ENCODE measurements at regions not wholly inside any gene's neighbourhood (a gene's known extent, or its start where the extent isn't known, plus 50 kb on each side); places are given as distances from the start of the nearest gene placed in this dataset.

DNA sequence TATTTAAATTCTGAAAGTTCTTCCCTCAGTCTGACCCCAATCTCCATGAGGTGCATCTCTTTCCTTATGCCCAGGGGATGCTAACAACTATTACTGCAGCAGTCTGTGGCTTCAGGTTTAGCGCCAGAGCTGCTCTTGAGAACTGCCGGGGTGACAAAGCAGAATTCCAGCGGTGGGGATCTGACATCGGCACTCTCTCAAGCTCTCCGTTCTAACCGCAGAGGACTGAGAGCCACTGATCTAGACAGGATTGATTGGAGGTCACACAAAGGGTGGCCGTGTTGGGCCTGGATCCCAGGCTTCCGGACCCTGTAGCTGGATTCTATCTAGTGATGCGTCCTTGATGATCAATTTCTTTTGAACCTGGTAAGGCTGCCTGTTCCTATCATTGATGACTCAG, 155.6 kb upstream of the TMEM132C start:
- H3K4me3 ChIP-seq (replicated peaks in 1 of 3; ENCODE audit: insufficient read depth in 1 of 3, low read depth in 1 of 3, low read length in 3 of 3): no peak overlapping the region
- dilution Hi-C loops (cut with MboI; ENCODE audit: extremely low pct_ligation_motif_present, low sequenced_read_pairs) (no loop called here), intact Hi-C loops (cut with micrococcal nuclease) (no loop called here)
- no peaks in the 10 kb centered on the region for H3K4me1 ChIP-seq (ENCODE audit: control insufficient read depth, extremely low read depth, insufficient read depth, low read length)
- H3K36me3 ChIP-seq (ENCODE audit: control insufficient read depth in 2 of 2, extremely low read depth in 1 of 2, insufficient read depth in 2 of 2, low read length in 2 of 2): no peaks in the 10 kb centered on the region
- no peaks in the 10 kb centered on the region for H3K9me3 ChIP-seq (replicated peaks; ENCODE audit: control insufficient read depth, insufficient read depth, low read length)
- H3K9ac ChIP-seq (replicated peaks; ENCODE audit: extremely low read depth, insufficient read depth, low read length): no peak overlapping the region
- TF ChIP-seq JUN (IDR thresholded peaks at IDR 0.05; ENCODE audit: borderline replicate concordance, insufficient read depth, insufficient read length, low read depth): no peak
- no peak for TF ChIP-seq FOS (IDR thresholded peaks at IDR 0.05; ENCODE audit: borderline replicate concordance, insufficient read depth, low read length)
- TF ChIP-seq GATA2 (IDR thresholded peaks at IDR 0.05; ENCODE audit: insufficient read depth, insufficient read length, low read depth, low read length): no peak
- no peak for TF ChIP-seq POLR2AphosphoS5 (IDR thresholded peaks at IDR 0.05; ENCODE audit: insufficient read depth, low read depth, low read length)
- TF ChIP-seq, protein P1, sequence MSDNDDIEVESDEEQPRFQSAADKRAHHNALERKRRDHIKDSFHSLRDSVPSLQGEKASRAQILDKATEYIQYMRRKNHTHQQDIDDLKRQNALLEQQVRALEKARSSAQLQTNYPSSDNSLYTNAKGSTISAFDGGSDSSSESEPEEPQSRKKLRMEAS (IDR thresholded peaks at IDR 0.05; ENCODE audit: insufficient read depth, insufficient read length): no peak
- TF ChIP-seq, protein P2, sequence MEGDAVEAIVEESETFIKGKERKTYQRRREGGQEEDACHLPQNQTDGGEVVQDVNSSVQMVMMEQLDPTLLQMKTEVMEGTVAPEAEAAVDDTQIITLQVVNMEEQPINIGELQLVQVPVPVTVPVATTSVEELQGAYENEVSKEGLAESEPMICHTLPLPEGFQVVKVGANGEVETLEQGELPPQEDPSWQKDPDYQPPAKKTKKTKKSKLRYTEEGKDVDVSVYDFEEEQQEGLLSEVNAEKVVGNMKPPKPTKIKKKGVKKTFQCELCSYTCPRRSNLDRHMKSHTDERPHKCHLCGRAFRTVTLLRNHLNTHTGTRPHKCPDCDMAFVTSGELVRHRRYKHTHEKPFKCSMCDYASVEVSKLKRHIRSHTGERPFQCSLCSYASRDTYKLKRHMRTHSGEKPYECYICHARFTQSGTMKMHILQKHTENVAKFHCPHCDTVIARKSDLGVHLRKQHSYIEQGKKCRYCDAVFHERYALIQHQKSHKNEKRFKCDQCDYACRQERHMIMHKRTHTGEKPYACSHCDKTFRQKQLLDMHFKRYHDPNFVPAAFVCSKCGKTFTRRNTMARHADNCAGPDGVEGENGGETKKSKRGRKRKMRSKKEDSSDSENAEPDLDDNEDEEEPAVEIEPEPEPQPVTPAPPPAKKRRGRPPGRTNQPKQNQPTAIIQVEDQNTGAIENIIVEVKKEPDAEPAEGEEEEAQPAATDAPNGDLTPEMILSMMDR (IDR thresholded peaks at IDR 0.05; ENCODE audit: extremely low read depth in 1 of 2, insufficient read depth in 1 of 2, low read depth in 1 of 2, low read length in 2 of 2): no peak
- no peak for TF ChIP-seq POLR2A (IDR thresholded peaks at IDR 0.05; ENCODE audit: low read depth, low read length)
- TF ChIP-seq MYC (IDR thresholded peaks at IDR 0.05; ENCODE audit: low read depth, low read length): no peak
- no peak for TF ChIP-seq EZH2 (IDR thresholded peaks at IDR 0.05; ENCODE audit: borderline replicate concordance, low read depth, low read length, severe bottlenecking)
- no peak for FAIRE-seq
- no peaks in the 10 kb centered on the region for H3K9me1 ChIP-seq (replicated peaks; ENCODE audit: control insufficient read depth, extremely low read depth, insufficient read depth, low read length)
- no TSS peak for BruUV-seq (replicated peaks)
- H3K27ac ChIP-seq (ENCODE audit: insufficient read depth, low read depth, low read length): no peak overlapping the region
- no peak for DNase-seq (ENCODE audit: low read depth, low spot score)
- no peak overlapping the region for H3K4me2 ChIP-seq (ENCODE audit: insufficient read depth, low read length)
- no peaks in the 10 kb centered on the region for H3K79me2 ChIP-seq (ENCODE audit: control insufficient read depth, insufficient read depth, low read length)
- H3K27me3 ChIP-seq (ENCODE audit: control insufficient read depth in 2 of 2, insufficient read depth in 2 of 2, low read length in 2 of 2): no peaks in the 10 kb centered on the region
- no peak overlapping the region for H2AFZ ChIP-seq (ENCODE audit: low read depth, low read length)
- CTCF ChIA-PET: no interaction called here
- POLR2A ChIA-PET: no interaction called here
- H4K20me1 ChIP-seq (replicated peaks; ENCODE audit: control insufficient read depth, extremely low read depth, insufficient read depth, low read length): no peaks in the 10 kb centered on the region

Data from endothelial cell of umbilical vein (primary cell).